ENCODE measurements at regions not wholly inside any gene's neighbourhood (a gene's known extent, or its start where the extent isn't known, plus 50 kb on each side); places are given as distances from the start of the nearest gene placed in this dataset.

DNA sequence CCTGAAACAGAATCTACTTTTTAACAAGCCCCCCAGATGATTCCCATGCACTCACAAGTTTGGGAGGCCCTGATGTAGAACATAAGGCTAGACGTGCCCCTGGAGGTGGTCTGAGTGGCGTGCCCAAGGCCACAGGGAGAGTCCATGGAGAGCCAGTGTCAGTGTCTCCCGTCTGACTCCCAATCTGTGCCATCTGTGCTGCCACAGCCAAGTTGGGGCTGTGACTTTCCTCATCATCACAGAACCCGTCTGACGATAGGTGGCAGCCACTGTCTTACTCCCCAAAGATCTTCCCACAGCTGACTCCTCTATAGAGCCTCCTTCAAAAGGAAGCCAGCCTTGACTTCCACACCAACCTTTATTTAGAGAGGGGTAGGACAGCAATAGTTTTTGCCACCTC lies 470.5 kb downstream of the SOX6 start:
- H3K9me3 ChIP-seq, result no peaks in the 10 kb centered on the region
- 100% methylated on average over 1 of the region's 5 CpGs; no CpG with 5 or more reads in 1 of the 2 donors for WGBS, 2 donors (ENCODE audit: low coverage in 1 of 2)
- no peaks in the 10 kb centered on the region for H3K27me3 ChIP-seq
- ATAC-seq, result no peak
- no peak overlapping the region for H3K4me3 ChIP-seq
- TF ChIP-seq, protein P1, sequence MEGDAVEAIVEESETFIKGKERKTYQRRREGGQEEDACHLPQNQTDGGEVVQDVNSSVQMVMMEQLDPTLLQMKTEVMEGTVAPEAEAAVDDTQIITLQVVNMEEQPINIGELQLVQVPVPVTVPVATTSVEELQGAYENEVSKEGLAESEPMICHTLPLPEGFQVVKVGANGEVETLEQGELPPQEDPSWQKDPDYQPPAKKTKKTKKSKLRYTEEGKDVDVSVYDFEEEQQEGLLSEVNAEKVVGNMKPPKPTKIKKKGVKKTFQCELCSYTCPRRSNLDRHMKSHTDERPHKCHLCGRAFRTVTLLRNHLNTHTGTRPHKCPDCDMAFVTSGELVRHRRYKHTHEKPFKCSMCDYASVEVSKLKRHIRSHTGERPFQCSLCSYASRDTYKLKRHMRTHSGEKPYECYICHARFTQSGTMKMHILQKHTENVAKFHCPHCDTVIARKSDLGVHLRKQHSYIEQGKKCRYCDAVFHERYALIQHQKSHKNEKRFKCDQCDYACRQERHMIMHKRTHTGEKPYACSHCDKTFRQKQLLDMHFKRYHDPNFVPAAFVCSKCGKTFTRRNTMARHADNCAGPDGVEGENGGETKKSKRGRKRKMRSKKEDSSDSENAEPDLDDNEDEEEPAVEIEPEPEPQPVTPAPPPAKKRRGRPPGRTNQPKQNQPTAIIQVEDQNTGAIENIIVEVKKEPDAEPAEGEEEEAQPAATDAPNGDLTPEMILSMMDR (IDR thresholded peaks at IDR 0.05), result no peak
- TF ChIP-seq POLR2A (IDR thresholded peaks at IDR 0.05) (no peak), POLR2AphosphoS5 (IDR thresholded peaks at IDR 0.05) (no peak), EP300 (IDR thresholded peaks at IDR 0.05) (no peak)
- H3K4me1 ChIP-seq, result peaks cover 0 to 28% (median 0%) of the 10 kb centered on the region in 3 donors
- H3K27ac ChIP-seq, result no peak overlapping the region
- H3K36me3 ChIP-seq, result no peaks in the 10 kb centered on the region

DNA sequence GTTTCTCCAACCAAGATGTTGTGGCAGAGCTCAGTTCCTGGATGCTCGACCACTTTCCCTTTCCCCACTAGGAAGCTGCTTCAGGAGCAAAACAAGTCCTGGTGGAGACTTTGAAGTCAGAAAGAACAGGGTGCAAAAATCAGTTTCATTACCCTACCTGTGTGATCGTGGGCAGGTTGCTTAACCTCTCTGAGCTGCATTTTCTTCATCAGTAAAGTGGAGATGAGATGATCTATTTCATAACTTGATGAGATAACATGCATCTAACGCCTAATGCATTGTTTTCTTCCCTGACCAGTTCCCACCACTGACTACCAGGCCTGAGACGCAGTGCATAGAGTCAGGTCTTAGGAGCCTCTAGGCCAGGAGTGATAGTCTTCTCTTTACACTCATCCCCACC lies 470.0 kb downstream of the SOX6 start:
- no peak overlapping the region for H3K4me3 ChIP-seq
- no peaks in the 10 kb centered on the region for H3K27me3 ChIP-seq
- H3K4me1 ChIP-seq, result peaks cover 0 to 28% (median 0%) of the 10 kb centered on the region in 3 donors
- no peak overlapping the region for H3K27ac ChIP-seq
- no peaks in the 10 kb centered on the region for H3K36me3 ChIP-seq
- no peaks in the 10 kb centered on the region for H3K9me3 ChIP-seq
- ATAC-seq, result no peak
- WGBS, 2 donors (ENCODE audit: low coverage in 1 of 2), result 95% methylated on average over 2 of the region's 4 CpGs
- TF ChIP-seq, protein P1 (IDR thresholded peaks at IDR 0.05), result no peak
- TF ChIP-seq EP300 (IDR thresholded peaks at IDR 0.05), result no peak
- no peak for TF ChIP-seq POLR2A (IDR thresholded peaks at IDR 0.05)
- no peak for TF ChIP-seq POLR2AphosphoS5 (IDR thresholded peaks at IDR 0.05)

DNA sequence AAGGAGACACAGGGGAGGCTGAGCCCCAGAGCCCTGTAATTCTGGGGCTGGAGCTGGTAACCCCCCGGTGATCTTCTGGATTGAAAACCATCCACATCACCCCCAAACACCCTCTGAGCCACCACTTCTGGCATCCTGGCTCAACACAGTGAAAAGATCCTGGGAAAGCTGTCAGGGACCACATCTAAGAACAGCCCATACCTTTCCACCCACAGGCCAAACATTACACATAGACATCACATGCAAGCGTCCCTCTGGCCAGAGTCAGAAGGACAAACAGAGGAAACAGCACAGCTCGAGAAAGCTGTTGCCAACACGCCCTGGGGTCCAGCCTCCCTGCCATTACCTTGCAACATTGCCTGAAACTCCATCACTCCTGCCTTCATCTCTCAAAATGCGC lies 469.5 kb downstream of the SOX6 start:
- Histone ChIP-seq H3K36me3 (no peaks in the 10 kb centered on the region), H3K27ac (no peak overlapping the region), H3K27me3 (no peaks in the 10 kb centered on the region), H3K9me3 (no peaks in the 10 kb centered on the region), H3K4me3 (no peak overlapping the region), H3K4me1 (peaks cover 0 to 28% (median 0%) of the 10 kb centered on the region in 3 donors)
- TF ChIP-seq POLR2A (IDR thresholded peaks at IDR 0.05), result no peak
- no peak for TF ChIP-seq EP300 (IDR thresholded peaks at IDR 0.05)
- TF ChIP-seq POLR2AphosphoS5 (IDR thresholded peaks at IDR 0.05), result no peak
- TF ChIP-seq, protein P1 (IDR thresholded peaks at IDR 0.05), result no peak
- WGBS, 2 donors (ENCODE audit: low coverage in 1 of 2), result 91% methylated on average over 4 of the region's 5 CpGs; no CpG with 5 or more reads in 1 of the 2 donors
- ATAC-seq, result no peak

DNA sequence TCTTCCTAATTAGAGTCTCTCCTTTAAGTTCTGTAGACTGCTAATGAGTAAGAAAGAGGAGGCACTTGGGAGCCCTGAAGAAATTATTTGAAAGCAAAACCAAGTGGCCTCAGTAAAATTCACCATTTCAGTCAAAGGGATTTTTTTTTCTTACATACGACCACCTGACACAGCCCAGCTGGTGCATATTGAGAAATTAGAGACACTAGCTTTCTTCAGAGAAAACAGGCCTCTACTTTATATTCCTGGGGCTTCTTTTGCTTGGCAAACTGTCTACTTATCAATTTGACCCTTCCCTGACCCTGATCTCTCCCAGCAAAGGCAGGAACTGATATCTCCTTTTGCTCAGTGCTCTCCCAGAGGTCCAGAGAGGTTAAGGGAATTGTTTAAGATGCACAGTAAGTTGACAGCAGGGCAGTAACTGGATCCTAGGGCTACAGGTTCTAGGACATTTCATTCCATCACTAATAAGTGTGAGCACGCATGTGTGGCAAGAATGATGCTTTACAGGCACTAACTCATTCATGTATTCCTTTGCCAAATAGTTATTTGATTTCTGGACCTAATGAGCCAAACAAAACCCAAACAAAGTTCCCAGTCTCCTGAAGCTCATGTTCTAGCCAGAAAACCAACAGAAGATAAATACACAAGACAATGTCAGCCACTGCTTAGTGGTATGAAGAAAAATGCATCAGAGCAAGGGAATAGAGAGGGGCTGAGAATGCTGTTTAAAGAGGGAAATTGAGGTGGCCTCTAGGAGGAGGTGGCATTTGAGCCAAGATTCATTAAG lies 467.6 kb downstream of the SOX6 start:
- Histone ChIP-seq H3K9me3 (no peaks in the 10 kb centered on the region), H3K36me3 (no peaks in the 10 kb centered on the region), H3K4me1 (peaks cover 0 to 29% (median 7%) of the 10 kb centered on the region in 3 donors), H3K4me3 (no peak overlapping the region), H3K27me3 (no peaks in the 10 kb centered on the region), H3K27ac (no peak overlapping the region)
- no peak for ATAC-seq
- TF ChIP-seq, protein P1 (IDR thresholded peaks at IDR 0.05), result no peak
- no peak for TF ChIP-seq POLR2AphosphoS5 (IDR thresholded peaks at IDR 0.05)
- TF ChIP-seq POLR2A (IDR thresholded peaks at IDR 0.05), result no peak
- TF ChIP-seq EP300 (IDR thresholded peaks at IDR 0.05), result no peak
- WGBS, 2 donors (ENCODE audit: low coverage in 1 of 2), result 60 to 67% methylated on average over 2 of the region's 2 CpGs
